ENCODE measurements at regions not wholly inside any gene's neighbourhood (a gene's known extent, or its start where the extent isn't known, plus 50 kb on each side); places are given as distances from the start of the nearest gene placed in this dataset.

DNA sequence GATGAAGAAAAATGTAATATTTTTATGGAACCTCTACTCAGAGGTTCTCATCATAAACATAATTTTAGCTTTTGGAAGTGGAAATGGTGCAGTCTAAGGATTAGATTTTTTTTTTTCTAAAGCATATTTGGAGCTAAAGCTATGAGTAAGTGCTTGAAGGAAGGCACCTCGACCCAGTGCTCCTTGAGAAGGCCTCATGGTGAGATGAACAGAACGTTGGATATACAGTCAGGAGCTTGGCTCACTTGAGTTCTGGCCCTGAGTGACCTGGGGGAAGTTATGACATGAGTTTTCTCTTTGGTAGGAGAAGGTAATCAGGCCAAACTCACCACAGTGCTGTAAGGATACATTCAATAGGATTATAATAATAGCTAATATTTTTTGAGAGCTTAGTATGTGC is 163.3 kb downstream of the JCAD start:
- Histone ChIP-seq H4K20me1 (ENCODE audit: control insufficient read depth, insufficient read depth, insufficient read length) (no peaks in the 10 kb centered on the region), H2AK5ac (ENCODE audit: insufficient read length, low read length) (no peak overlapping the region), H3K27ac (ENCODE audit: insufficient read length, low read depth, low read length) (no peak overlapping the region), H4K5ac (ENCODE audit: insufficient read length, low read depth, low read length) (no peak overlapping the region), H2BK12ac (ENCODE audit: insufficient read length, low read depth, low read length) (no peak overlapping the region), H3K23me2 (ENCODE audit: insufficient read length, low read depth, low read length, poor library complexity, severe bottlenecking) (no peaks in the 10 kb centered on the region), H3K27me3 (ENCODE audit: insufficient read depth, low read length) (no peaks in the 10 kb centered on the region), H3K9ac (ENCODE audit: extremely low read depth, insufficient read length, low read length) (no peak overlapping the region), H4K8ac (replicated peaks; ENCODE audit: insufficient read length, low read depth, low read length) (no peak overlapping the region), H4K91ac (ENCODE audit: insufficient read length, low read depth, low read length) (no peak overlapping the region), H3K4me2 (ENCODE audit: insufficient read depth, insufficient read length, low read length) (no peak overlapping the region), H3K79me1 (ENCODE audit: insufficient read depth, low read depth, low read length, poor library complexity, severe bottlenecking) (no peaks in the 10 kb centered on the region), H2BK120ac (ENCODE audit: low read depth, low read length, poor library complexity, severe bottlenecking) (no peak overlapping the region), H2BK15ac (ENCODE audit: low read depth, low read length) (no peak overlapping the region), H2BK5ac (ENCODE audit: insufficient read length, low read length) (no peak overlapping the region), H3T11ph (ENCODE audit: low read length) (no peak overlapping the region), H3K56ac (ENCODE audit: insufficient read length, low read depth, low read length) (no peak overlapping the region), H3K14ac (ENCODE audit: insufficient read depth, low read length) (no peak overlapping the region), H3K9me3 (ENCODE audit: control insufficient read depth, low read depth, low read length) (no peaks in the 10 kb centered on the region), H3K4ac (ENCODE audit: low read depth, low read length) (no peak overlapping the region), H3K4me1 (ENCODE audit: insufficient read depth, low read length) (no peaks in the 10 kb centered on the region), H3K79me2 (ENCODE audit: insufficient read depth, low read length) (no peaks in the 10 kb centered on the region), H3K23ac (ENCODE audit: insufficient read length, low read depth, low read length) (no peak overlapping the region), H3K18ac (ENCODE audit: insufficient read length, low read depth, low read length) (no peak overlapping the region), H2AFZ (ENCODE audit: low read length) (no peak overlapping the region), H2BK20ac (ENCODE audit: low read depth, low read length, poor library complexity, severe bottlenecking) (no peak overlapping the region)
- Mint-ChIP-seq H3K9me3 (no peaks in the 10 kb centered on the region), H3K27me3 (ENCODE audit: low read depth) (no peaks in the 10 kb centered on the region; the same call in 1 of the 2 replicates), H3K27ac (no peak overlapping the region), H3K4me1 (peaks cover 6% of the 10 kb centered on the region in 2 experiments), H3K36me3 (ENCODE audit: insufficient read depth in 1 of 3, low read depth in 3 of 3) (no peaks in the 10 kb centered on the region), H3K4me3 (no peak overlapping the region)
- no peak for DNase-seq
- whole genome bisulfite sequencing (ENCODE audit: extremely low coverage, insufficient read length, low lambda C conversion rate), result no CpG with 5 or more reads among the region's 2 CpGs
- TF ChIP-seq, protein P1, sequence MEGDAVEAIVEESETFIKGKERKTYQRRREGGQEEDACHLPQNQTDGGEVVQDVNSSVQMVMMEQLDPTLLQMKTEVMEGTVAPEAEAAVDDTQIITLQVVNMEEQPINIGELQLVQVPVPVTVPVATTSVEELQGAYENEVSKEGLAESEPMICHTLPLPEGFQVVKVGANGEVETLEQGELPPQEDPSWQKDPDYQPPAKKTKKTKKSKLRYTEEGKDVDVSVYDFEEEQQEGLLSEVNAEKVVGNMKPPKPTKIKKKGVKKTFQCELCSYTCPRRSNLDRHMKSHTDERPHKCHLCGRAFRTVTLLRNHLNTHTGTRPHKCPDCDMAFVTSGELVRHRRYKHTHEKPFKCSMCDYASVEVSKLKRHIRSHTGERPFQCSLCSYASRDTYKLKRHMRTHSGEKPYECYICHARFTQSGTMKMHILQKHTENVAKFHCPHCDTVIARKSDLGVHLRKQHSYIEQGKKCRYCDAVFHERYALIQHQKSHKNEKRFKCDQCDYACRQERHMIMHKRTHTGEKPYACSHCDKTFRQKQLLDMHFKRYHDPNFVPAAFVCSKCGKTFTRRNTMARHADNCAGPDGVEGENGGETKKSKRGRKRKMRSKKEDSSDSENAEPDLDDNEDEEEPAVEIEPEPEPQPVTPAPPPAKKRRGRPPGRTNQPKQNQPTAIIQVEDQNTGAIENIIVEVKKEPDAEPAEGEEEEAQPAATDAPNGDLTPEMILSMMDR (conservative IDR thresholded peaks at IDR 0.05), result no peak
